ENCODE measurements at regions not wholly inside any gene's neighbourhood (a gene's known extent, or its start where the extent isn't known, plus 50 kb on each side); places are given as distances from the start of the nearest gene placed in this dataset.

- Histone ChIP-seq H3K23me2 (ENCODE audit: insufficient read length, low read depth, low read length, poor library complexity, severe bottlenecking) (no peaks in the 10 kb centered on the region), H3K79me2 (ENCODE audit: insufficient read depth, low read length) (no peaks in the 10 kb centered on the region), H3K14ac (ENCODE audit: insufficient read depth, low read length) (no peak overlapping the region), H3K27me3 (ENCODE audit: insufficient read depth, low read length) (no peaks in the 10 kb centered on the region), H3T11ph (ENCODE audit: low read length) (no peak overlapping the region), H2AK5ac (ENCODE audit: insufficient read length, low read length) (no peak overlapping the region), H3K56ac (ENCODE audit: insufficient read length, low read depth, low read length) (no peak overlapping the region), H3K23ac (ENCODE audit: insufficient read length, low read depth, low read length) (no peak overlapping the region), H2AFZ (ENCODE audit: low read length) (no peak overlapping the region), H2BK20ac (ENCODE audit: low read depth, low read length, poor library complexity, severe bottlenecking) (no peak overlapping the region), H4K5ac (ENCODE audit: insufficient read length, low read depth, low read length) (no peak overlapping the region), H3K18ac (ENCODE audit: insufficient read length, low read depth, low read length) (no peak overlapping the region), H3K9ac (ENCODE audit: extremely low read depth, insufficient read length, low read length) (no peak overlapping the region), H2BK120ac (ENCODE audit: low read depth, low read length, poor library complexity, severe bottlenecking) (no peak overlapping the region), H2BK5ac (ENCODE audit: insufficient read length, low read length) (no peak overlapping the region), H2BK15ac (ENCODE audit: low read depth, low read length) (no peak overlapping the region), H3K9me3 (ENCODE audit: control insufficient read depth, low read depth, low read length) (no peaks in the 10 kb centered on the region), H4K20me1 (ENCODE audit: control insufficient read depth, insufficient read depth, insufficient read length) (no peaks in the 10 kb centered on the region), H3K4me2 (ENCODE audit: insufficient read depth, insufficient read length, low read length) (no peak overlapping the region), H4K91ac (ENCODE audit: insufficient read length, low read depth, low read length) (no peak overlapping the region), H3K27ac (ENCODE audit: insufficient read length, low read depth, low read length) (no peak overlapping the region), H4K8ac (replicated peaks; ENCODE audit: insufficient read length, low read depth, low read length) (no peak overlapping the region), H3K4ac (ENCODE audit: low read depth, low read length) (no peak overlapping the region), H2BK12ac (ENCODE audit: insufficient read length, low read depth, low read length) (no peak overlapping the region), H3K79me1 (ENCODE audit: insufficient read depth, low read depth, low read length, poor library complexity, severe bottlenecking) (no peaks in the 10 kb centered on the region), H3K4me1 (ENCODE audit: insufficient read depth, low read length) (no peaks in the 10 kb centered on the region)
- H3K9me3 Mint-ChIP-seq = peaks cover 8 to 13% of the 10 kb centered on the region in 2 experiments; a peak in 4 of 5 replicates
- no CpG with 5 or more reads among the region's 2 CpGs for WGBS (ENCODE audit: extremely low coverage, insufficient read length, low lambda C conversion rate)
- no peaks in the 10 kb centered on the region for H3K4me1 Mint-ChIP-seq
- H3K27ac Mint-ChIP-seq = no peak overlapping the region
- peaks cover 0 to 8% (median 5%) of the 10 kb centered on the region in 3 experiments; a peak in 3 of 7 replicates for H3K36me3 Mint-ChIP-seq (ENCODE audit: insufficient read depth in 1 of 3, low read depth in 3 of 3)
- DNase-seq = no peak
- no peak for TF ChIP-seq CTCF (conservative IDR thresholded peaks at IDR 0.05)
- no peak overlapping the region for H3K4me3 Mint-ChIP-seq
- no peaks in the 10 kb centered on the region for H3K27me3 Mint-ChIP-seq (ENCODE audit: low read depth)
Measured at GRCh38 chr2:107303964-107304363, 418.0 kb upstream of the ST6GAL2 start.

All from H9 (cell line).